IPS DF 6.9 (cell line): ENCODE measurements at regions not wholly inside any gene's neighbourhood (a gene's known extent, or its start where the extent isn't known, plus 50 kb on each side); places are given as distances from the start of the nearest gene placed in this dataset.

Experiments used
- DNase-seq: peaks from one replicate; pipeline ENCODE4 v3.0.0-alpha.2; 2013; ENCODE audit warnings: low read depth, low spot score
- H3K27ac ChIP-seq: one replicate; pipeline ENCODE4 v1.5.1; 2013; ENCODE audit warnings: low read length, control low read depth
- H3K27me3 ChIP-seq: 2 replicates; pipeline ENCODE4 v1.6.1; 2013; ENCODE audit warnings: mild to moderate bottlenecking, low read length; ENCODE audit not compliant: control insufficient read depth, insufficient read depth
- H3K36me3 ChIP-seq: 2 replicates; pipeline ENCODE4 v1.6.1; 2013; ENCODE audit warnings: low read length; ENCODE audit not compliant: control insufficient read depth, insufficient read depth
- H3K4me1 ChIP-seq: 2 replicates; pipeline ENCODE4 v1.6.1; 2013; ENCODE audit warnings: low read length; ENCODE audit not compliant: control insufficient read depth, insufficient read depth
- H3K4me3 ChIP-seq: 2 replicates; pipeline ENCODE4 v1.5.1; 2013; ENCODE audit warnings: mild to moderate bottlenecking, low read length
- H3K9me3 ChIP-seq: 2 replicates; pipeline ENCODE4 v1.6.1; 2013; ENCODE audit warnings: low read length, inconsistent platforms; ENCODE audit not compliant: control insufficient read depth, insufficient read depth
- WGBS: extraction: QIAGEN DNeasy Blood & Tissue Kit; methylation state at CpG from one replicate; pipeline ENCODE4 v1.1.7; 2013; ENCODE audit warnings: mixed read lengths, missing lambda C conversion rate; ENCODE audit not compliant: insufficient read length, insufficient coverage; 5-methylcytosine and 5-hydroxymethylcytosine counted together

DNA sequence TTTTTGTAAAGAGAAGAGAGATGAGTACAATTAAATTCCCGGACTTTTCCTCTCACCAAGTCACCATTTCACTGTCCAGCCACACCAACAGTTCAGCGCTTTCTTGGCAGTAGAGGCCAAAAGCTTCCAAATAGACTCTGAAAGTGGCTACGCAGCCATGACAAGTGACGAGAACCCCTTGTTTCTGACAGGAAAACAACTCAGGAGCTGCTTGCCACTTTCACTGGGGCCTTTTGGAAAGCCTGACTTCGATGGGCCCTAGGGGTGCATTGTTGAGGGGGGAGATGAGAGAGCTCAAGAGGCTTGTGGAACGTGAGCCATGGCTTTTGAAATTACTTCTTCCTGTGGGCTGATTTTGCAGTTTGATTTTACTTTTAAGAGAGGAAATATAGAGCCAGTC lies 422.1 kb upstream of the FAT3 start:
- Histone ChIP-seq H3K36me3 (no peaks in the 10 kb centered on the region), H3K27me3 (no peaks in the 10 kb centered on the region), H3K4me3 (no peak overlapping the region), H3K9me3 (no peaks in the 10 kb centered on the region), H3K27ac (no peak overlapping the region), H3K4me1 (0 out of 2 replicates have a peak, but pooled peaks cover 1% of the 10 kb centered on the region)
- WGBS = no CpG with 5 or more reads among the region's 6 CpGs
- DNase-seq = no peak

GRCh38 chr11:91800208-91800914 lies 424.3 kb upstream of the FAT3 start:
- Histone ChIP-seq H3K4me1 (0 out of 2 replicates have a peak, but pooled peaks cover 1% of the 10 kb centered on the region), H3K4me3 (no peak overlapping the region), H3K9me3 (no peaks in the 10 kb centered on the region), H3K27ac (no peak overlapping the region), H3K27me3 (no peaks in the 10 kb centered on the region), H3K36me3 (no peaks in the 10 kb centered on the region)
- no peak for DNase-seq
- no CpG with 5 or more reads among the region's 9 CpGs for WGBS

GRCh38 chr11:91798240-91798639 lies 426.4 kb upstream of the FAT3 start:
- no peaks in the 10 kb centered on the region for H3K27me3 ChIP-seq
- H3K27ac ChIP-seq = no peak overlapping the region
- H3K4me1 ChIP-seq = 0 out of 2 replicates have a peak, but pooled peaks cover 1% of the 10 kb centered on the region
- DNase-seq = no peak
- H3K36me3 ChIP-seq = no peaks in the 10 kb centered on the region
- H3K4me3 ChIP-seq = no peak overlapping the region
- H3K9me3 ChIP-seq = no peaks in the 10 kb centered on the region
- WGBS = no CpG with 5 or more reads among the region's 7 CpGs

GRCh38 chr11:91796999-91797398 lies 427.6 kb upstream of the FAT3 start:
- Histone ChIP-seq H3K9me3 (no peaks in the 10 kb centered on the region), H3K27ac (no peak overlapping the region), H3K27me3 (no peaks in the 10 kb centered on the region), H3K36me3 (no peaks in the 10 kb centered on the region), H3K4me1 (no peaks in the 10 kb centered on the region), H3K4me3 (no peak overlapping the region)
- DNase-seq = no peak

DNA sequence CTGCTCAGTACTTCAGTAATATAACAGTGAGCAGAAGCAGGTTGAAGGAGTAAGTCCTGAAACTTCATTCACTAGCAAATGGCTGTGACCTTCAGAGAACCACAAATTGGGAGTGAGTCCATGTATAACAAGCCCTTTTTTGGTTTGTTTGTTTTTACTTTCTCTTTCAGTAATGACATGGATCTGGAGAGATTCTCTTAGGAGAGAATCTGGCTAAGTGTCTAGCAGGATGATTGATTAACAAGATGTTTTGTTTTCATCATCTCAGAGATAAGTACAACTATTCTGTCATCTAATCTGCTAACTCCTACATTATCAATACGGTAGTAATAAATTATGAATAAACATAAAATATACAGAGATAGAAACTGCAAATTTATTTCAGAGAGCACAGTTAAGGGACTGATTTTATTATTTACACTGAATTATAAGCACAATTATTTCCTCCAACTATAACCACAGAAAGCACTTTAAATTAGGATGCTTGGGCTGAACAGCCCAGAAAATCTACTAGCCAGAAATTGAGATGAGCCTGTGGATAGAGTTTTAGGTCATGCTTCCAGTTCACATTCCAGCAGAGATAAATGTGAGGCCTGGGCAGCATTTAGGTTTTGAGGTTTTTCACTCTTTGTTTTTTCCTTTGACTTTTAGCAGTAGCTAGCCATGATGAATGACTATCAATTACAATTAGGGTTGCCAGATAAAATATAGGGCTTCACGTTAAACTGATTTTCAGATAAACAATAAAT lies 429.3 kb upstream of the FAT3 start:
- Histone ChIP-seq H3K4me3 (no peak overlapping the region), H3K27me3 (no peaks in the 10 kb centered on the region), H3K36me3 (no peaks in the 10 kb centered on the region), H3K27ac (no peak overlapping the region), H3K4me1 (no peaks in the 10 kb centered on the region), H3K9me3 (no peaks in the 10 kb centered on the region)
- DNase-seq = no peak
- WGBS = no CpG with 5 or more reads among the region's 2 CpGs

GRCh38 chr11:91794146-91794545 lies 430.5 kb upstream of the FAT3 start:
- Histone ChIP-seq H3K9me3 (no peaks in the 10 kb centered on the region), H3K36me3 (no peaks in the 10 kb centered on the region), H3K4me3 (no peak overlapping the region), H3K27me3 (no peaks in the 10 kb centered on the region), H3K27ac (no peak overlapping the region), H3K4me1 (no peaks in the 10 kb centered on the region)
- DNase-seq = no peak
- no CpG with 5 or more reads among the region's 3 CpGs for whole genome bisulfite sequencing

DNA sequence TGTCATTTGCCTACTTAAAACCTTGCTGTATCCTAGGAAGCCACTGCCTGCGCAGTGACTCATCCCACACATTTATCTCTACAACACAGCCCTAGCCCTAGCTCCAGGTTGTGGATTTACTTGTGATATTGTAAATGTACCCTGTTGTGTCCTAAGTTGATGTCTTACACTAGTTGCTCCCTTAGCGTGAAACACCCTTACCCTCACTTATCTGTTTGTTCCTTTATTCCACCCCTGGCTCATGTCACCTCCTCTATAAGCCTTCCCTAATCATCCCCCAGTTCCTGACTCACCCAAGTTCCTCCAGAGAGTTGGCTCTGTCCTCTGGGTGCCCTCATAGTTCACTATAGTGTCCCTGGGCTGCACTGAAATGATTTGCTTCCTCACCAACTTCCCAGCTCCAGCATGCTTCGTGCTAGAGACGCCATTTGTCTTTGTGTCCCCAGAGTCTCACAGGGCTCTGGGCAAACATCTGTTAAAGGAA lies 431.8 kb upstream of the FAT3 start:
- Histone ChIP-seq H3K36me3 (no peaks in the 10 kb centered on the region), H3K9me3 (no peaks in the 10 kb centered on the region), H3K27me3 (no peaks in the 10 kb centered on the region), H3K27ac (no peak overlapping the region), H3K4me1 (no peaks in the 10 kb centered on the region), H3K4me3 (no peak overlapping the region)
- DNase-seq = no peak
- WGBS = no CpG with 5 or more reads among the region's 4 CpGs

DNA sequence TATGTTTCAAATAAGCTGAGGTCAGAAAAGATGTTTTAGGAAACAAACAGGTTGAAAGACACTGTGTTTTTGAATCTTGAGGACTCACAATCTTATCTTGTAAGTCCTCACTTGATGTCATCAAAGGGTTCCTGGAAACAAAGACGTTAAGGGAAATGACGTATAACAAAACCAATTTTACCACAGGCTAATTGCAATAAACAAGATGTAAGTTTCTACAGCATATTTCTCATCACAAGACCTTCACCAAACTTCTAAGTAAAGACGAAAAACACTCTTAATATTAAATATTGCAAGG lies 433.5 kb upstream of the FAT3 start:
- H3K4me3 ChIP-seq = no peak overlapping the region
- no peaks in the 10 kb centered on the region for H3K4me1 ChIP-seq
- H3K27ac ChIP-seq = no peak overlapping the region
- no peak for DNase-seq
- no peaks in the 10 kb centered on the region for H3K9me3 ChIP-seq
- WGBS = no CpG with 5 or more reads among the region's 3 CpGs
- H3K27me3 ChIP-seq = no peaks in the 10 kb centered on the region
- H3K36me3 ChIP-seq = no peaks in the 10 kb centered on the region

DNA sequence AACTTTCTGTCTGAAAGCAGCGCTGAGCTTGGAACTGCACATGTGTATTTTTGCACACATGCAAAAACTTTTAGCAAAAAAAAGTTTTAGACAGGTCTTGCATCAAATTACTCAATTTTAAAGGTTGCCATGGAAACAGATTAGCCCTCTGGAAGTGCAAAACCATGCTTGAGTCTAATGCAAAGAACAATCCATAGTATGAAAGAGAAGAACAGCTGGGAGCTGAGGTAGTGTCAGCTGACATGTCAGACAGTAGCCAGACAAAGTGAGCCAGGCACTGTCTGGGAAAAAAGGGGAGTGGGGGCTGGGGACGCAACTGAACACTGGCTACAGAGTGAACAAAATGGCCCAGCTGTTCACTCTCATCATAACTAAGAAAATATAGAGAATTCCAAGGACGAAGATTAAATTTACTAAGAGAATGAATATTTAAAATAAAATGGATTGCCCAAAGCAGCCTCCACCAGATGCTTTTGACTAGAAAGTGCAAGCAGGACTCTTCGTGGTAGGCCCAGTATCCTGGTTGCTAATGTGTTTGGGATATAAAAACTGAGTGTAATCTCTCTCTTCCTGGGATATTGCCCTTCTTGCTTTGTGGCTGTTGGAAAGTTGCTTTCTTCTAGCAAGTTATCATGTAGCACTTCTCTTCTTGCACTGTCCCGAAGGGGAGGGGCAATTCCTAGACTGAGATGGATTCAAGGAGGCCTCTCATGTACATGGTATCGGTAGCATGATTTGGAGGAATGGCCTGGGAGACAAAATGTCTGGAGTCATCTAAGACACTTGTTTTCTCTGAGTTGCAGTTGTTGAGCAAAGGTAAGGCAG lies 434.1 kb upstream of the FAT3 start:
- no CpG with 5 or more reads among the region's 6 CpGs for WGBS
- no peaks in the 10 kb centered on the region for H3K27me3 ChIP-seq

DNA sequence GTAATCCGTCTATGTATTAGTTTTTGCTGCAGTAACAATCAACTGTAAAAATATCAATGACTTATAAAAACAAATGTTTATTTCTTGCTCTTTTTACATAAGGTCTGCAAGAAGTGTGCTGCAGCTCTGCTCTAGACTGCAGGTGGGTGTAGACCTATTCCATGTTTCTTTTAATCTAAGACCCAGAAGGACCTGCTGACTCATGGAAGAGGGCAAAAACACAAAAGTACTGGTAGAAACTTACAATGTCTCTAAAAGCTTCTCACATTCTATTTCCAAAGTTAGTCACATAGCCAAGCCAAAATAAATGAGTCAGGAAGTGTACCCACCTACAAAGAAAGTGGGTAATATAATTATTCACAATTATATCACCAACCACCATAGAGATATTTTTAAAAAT lies 435.9 kb upstream of the FAT3 start:
- H3K4me1 ChIP-seq = no peaks in the 10 kb centered on the region
- no peak overlapping the region for H3K4me3 ChIP-seq
- no peaks in the 10 kb centered on the region for H3K36me3 ChIP-seq
- no CpG with 5 or more reads among the region's 1 CpG for WGBS
- DNase-seq = no peak
- no peaks in the 10 kb centered on the region for H3K9me3 ChIP-seq
- no peaks in the 10 kb centered on the region for H3K27me3 ChIP-seq
- no peak overlapping the region for H3K27ac ChIP-seq

More for the DNA sequence above, 434.1 kb upstream of the FAT3 start:
- no peaks in the 10 kb centered on the region for H3K9me3 ChIP-seq
- H3K36me3 ChIP-seq = no peaks in the 10 kb centered on the region
- no peak overlapping the region for H3K4me3 ChIP-seq
- no peaks in the 10 kb centered on the region for H3K4me1 ChIP-seq
- no peak overlapping the region for H3K27ac ChIP-seq
- no peak for DNase-seq
